ENCODE measurements at regions not wholly inside any gene's neighbourhood (a gene's known extent, or its start where the extent isn't known, plus 50 kb on each side); places are given as distances from the start of the nearest gene placed in this dataset.

DNA sequence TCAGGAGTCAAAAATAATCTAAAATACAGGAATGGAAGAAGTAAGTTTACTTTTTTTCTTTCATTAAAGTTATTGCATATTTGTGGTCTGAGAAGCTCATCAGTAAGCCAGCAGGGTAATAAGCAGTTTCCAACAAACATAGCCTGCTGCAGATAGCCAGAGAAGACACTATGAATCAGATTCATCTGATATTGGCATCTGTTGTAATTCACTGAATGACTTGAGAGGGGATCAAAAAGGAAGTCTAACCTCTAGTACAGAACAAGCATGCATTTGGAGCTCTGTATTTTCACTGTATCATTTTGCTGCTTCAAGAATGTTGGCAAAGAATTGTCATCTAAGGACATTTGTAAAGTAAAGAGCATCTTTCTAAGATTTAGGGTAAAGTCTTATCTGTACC, 53.8 kb upstream of the UFL1 start:
- TF ChIP-seq, protein P1, sequence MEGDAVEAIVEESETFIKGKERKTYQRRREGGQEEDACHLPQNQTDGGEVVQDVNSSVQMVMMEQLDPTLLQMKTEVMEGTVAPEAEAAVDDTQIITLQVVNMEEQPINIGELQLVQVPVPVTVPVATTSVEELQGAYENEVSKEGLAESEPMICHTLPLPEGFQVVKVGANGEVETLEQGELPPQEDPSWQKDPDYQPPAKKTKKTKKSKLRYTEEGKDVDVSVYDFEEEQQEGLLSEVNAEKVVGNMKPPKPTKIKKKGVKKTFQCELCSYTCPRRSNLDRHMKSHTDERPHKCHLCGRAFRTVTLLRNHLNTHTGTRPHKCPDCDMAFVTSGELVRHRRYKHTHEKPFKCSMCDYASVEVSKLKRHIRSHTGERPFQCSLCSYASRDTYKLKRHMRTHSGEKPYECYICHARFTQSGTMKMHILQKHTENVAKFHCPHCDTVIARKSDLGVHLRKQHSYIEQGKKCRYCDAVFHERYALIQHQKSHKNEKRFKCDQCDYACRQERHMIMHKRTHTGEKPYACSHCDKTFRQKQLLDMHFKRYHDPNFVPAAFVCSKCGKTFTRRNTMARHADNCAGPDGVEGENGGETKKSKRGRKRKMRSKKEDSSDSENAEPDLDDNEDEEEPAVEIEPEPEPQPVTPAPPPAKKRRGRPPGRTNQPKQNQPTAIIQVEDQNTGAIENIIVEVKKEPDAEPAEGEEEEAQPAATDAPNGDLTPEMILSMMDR (IDR thresholded peaks at IDR 0.05; ENCODE audit: insufficient read depth, low read length, poor library complexity, severe bottlenecking), result no peak
- no peak for TF ChIP-seq EZH2phosphoT487 (conservative IDR thresholded peaks at IDR 0.05; ENCODE audit: low read length)
